ENCODE measurements at regions not wholly inside any gene's neighbourhood (a gene's known extent, or its start where the extent isn't known, plus 50 kb on each side); places are given as distances from the start of the nearest gene placed in this dataset.

GRCh38 chr11:116544721-116545120, 228.1 kb downstream of the BUD13 start:
- DNase-seq, result no peak
- Mint-ChIP-seq H3K4me3 (no peak overlapping the region), H3K4me1 (no peaks in the 10 kb centered on the region), H3K27me3 (peaks cover 4 to 15% (median 6%) of the 10 kb centered on the region in 3 donors), H3K36me3 (peaks cover 0 to 9% of the 10 kb centered on the region in 2 donors), H3K9me3 (peaks cover 2 to 10% (median 5%) of the 10 kb centered on the region in 7 donors), H3K27ac (no peak overlapping the region)
- ATAC-seq (ENCODE audit: low read depth in 2 of 2), result no peak

DNA sequence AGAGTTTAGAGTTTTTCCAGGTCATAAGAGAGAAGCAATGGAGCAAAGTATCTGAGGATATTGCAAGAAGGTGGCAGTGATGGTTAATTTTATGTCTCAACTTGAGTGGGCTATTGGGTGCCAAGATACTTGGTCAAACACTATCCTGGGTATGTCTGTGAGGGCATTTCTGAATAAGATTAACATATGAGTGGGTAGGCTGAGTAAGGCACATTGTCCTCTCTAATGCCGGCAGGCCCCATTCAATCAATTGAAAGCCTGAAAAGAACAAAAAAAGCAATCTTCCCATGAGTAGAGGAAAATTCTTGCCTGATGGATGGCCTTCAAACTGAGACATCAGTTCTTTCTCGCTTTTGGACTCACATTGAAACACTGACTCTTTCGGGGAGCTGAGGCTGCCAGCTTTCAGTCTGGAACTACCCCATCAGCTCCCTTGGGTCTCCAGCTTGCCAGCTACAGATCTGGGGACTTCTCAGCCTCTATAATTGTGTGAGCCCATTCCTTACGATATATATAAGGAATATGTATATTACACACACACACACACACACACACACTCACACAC, 228.8 kb downstream of the BUD13 start:
- Mint-ChIP-seq H3K36me3 (peaks cover 0 to 3% of the 10 kb centered on the region in 2 donors), H3K27me3 (peaks cover 4 to 11% (median 8%) of the 10 kb centered on the region in 3 donors), H3K4me1 (no peaks in the 10 kb centered on the region), H3K9me3 (peaks cover 2 to 5% (median 2%) of the 10 kb centered on the region in 7 donors), H3K27ac (no peak overlapping the region), H3K4me3 (no peak overlapping the region)
- DNase-seq, result no peak
- no peak for ATAC-seq (ENCODE audit: low read depth in 2 of 2)

GRCh38 chr11:116543099-116543498, 229.7 kb downstream of the BUD13 start:
- H3K9me3 Mint-ChIP-seq, result peaks cover 0 to 5% (median 0%) of the 10 kb centered on the region in 7 donors
- no peak overlapping the region for H3K27ac Mint-ChIP-seq
- no peak for ATAC-seq (ENCODE audit: low read depth in 2 of 2)
- peaks cover 4 to 16% (median 16%) of the 10 kb centered on the region in 3 donors for H3K27me3 Mint-ChIP-seq
- H3K4me1 Mint-ChIP-seq, result no peaks in the 10 kb centered on the region
- H3K4me3 Mint-ChIP-seq, result no peak overlapping the region
- H3K36me3 Mint-ChIP-seq, result no peaks in the 10 kb centered on the region
- DNase-seq, result no peak

DNA sequence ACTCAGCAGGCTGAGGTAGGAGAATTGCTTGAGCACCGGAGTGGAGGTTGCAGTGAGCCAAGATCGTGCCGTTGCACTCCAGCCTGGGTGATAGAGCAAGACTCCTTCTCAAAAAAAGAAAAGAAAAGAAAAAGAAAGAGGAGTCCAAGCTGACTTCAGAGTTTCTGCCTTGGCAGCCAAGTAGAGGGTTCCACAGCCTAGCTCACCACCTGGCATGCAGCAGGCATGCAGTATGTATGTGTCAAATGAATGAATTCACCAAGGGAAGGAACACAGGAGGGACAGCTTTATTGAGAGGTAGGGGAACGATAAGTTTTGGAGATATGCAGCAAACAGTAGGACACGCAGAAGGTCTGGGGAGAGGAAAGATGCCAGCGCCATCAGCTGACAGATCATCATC, 230.4 kb downstream of the BUD13 start:
- Mint-ChIP-seq H3K36me3 (no peaks in the 10 kb centered on the region), H3K4me3 (no peak overlapping the region), H3K4me1 (no peaks in the 10 kb centered on the region), H3K9me3 (no peaks in the 10 kb centered on the region), H3K27me3 (peaks cover 7 to 20% (median 18%) of the 10 kb centered on the region in 3 donors), H3K27ac (no peak overlapping the region)
- ATAC-seq (ENCODE audit: low read depth in 2 of 2) (no peak), DNase-seq (no peak)

DNA sequence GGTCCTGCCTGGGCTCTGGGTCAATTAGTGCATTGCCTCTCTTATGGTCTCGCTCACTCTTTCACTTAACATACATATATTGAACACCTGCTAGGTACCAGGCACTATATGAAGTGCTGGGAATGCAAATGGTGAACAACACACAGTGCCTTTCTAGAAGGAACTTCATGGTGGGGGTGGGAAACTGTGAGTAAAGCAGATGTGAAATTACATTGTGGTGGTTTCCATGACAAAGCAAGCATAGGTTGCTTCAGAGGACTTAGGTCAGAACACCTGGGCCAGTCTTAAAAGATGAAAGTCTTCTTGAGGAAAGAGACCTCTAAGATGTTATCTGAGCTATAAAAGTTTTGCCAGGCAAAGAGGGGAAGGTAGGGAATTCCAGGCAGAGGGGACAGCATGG, 231.3 kb downstream of the BUD13 start:
- Mint-ChIP-seq H3K4me1 (no peaks in the 10 kb centered on the region), H3K27ac (no peak overlapping the region), H3K9me3 (no peaks in the 10 kb centered on the region), H3K36me3 (no peaks in the 10 kb centered on the region), H3K27me3 (peaks cover 8 to 24% (median 22%) of the 10 kb centered on the region in 3 donors), H3K4me3 (no peak overlapping the region)
- ATAC-seq (ENCODE audit: low read depth in 2 of 2) (no peak), DNase-seq (no peak)

DNA sequence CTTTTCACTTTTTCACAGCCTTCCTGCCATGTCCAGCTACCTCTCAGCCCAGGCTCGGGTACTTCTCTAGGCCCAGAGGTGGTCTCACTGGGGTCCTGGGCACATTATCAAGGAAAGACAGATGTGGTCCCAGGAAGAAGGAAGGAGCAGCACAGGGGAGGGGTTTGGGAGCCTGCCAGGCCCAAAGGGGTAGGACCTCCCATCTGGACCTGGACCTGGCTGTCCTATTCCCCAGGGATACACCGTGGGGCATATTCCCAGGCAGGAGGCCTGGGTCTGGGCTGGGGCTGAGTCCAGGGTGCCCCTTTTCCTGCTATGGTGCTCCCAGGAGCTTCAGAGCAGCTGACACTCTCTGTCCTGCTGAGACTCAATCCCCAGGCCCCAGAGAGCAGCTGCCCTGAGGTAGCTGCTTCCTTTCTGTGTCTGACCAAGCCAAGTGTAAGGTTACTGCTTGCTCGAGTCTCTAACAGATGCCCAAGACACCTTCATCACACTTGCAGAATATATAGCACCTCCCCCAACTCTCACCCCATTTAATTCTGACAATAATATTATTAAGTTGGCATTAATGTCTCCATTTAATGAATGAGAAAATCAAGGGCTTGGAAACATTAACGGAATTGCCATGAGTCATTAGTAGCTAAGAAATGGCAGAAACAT, 232.0 kb downstream of the BUD13 start:
- no peaks in the 10 kb centered on the region for H3K9me3 Mint-ChIP-seq
- no peak for ATAC-seq (ENCODE audit: low read depth in 2 of 2)
- peaks cover 8 to 26% (median 22%) of the 10 kb centered on the region in 3 donors for H3K27me3 Mint-ChIP-seq
- no peak for DNase-seq
- no peak overlapping the region for H3K4me3 Mint-ChIP-seq
- H3K27ac Mint-ChIP-seq, result no peak overlapping the region
- H3K36me3 Mint-ChIP-seq, result no peaks in the 10 kb centered on the region
- H3K4me1 Mint-ChIP-seq, result no peaks in the 10 kb centered on the region

- peak overlapping the region in 2 of 8 donors; percentile 11 to 25 for H3K4me3 Mint-ChIP-seq
- H3K27ac Mint-ChIP-seq, result no peak overlapping the region
- no peak for ATAC-seq (ENCODE audit: low read depth in 2 of 2)
- H3K27me3 Mint-ChIP-seq, result peaks cover 11 to 26% (median 22%) of the 10 kb centered on the region in 3 donors
- no peak for DNase-seq
- no peaks in the 10 kb centered on the region for H3K4me1 Mint-ChIP-seq
- H3K9me3 Mint-ChIP-seq, result no peaks in the 10 kb centered on the region
- no peaks in the 10 kb centered on the region for H3K36me3 Mint-ChIP-seq
These were observed 232.9 kb downstream of the BUD13 start for GRCh38 chr11:116539836-116540418.

DNA sequence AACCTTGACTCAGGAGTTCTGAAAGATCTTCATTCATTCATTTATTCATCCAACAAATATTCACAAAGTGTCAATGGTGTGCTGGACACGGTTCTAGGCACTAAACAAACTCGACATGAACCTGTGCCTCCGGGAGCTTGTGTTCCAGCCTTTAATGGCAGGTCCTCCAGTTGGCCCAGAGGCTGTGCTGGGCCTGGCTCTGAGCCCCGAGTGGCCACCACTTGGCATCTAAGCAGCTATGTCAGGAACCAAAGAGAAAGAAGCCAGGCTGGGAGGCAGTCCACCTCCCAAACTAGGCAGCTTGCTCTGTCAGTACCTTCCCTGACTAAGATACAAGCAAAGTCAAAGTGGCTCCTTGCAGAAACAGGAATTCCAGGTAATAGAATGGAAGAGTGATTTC, 233.6 kb downstream of the BUD13 start:
- Mint-ChIP-seq H3K4me1 (no peaks in the 10 kb centered on the region), H3K9me3 (no peaks in the 10 kb centered on the region), H3K27ac (peak overlapping the region in 1 of 6 donors; percentile 12), H3K4me3 (no peak overlapping the region), H3K27me3 (peaks cover 11 to 32% (median 22%) of the 10 kb centered on the region in 3 donors), H3K36me3 (no peaks in the 10 kb centered on the region)
- DNase-seq (no peak), ATAC-seq (ENCODE audit: low read depth in 2 of 2) (no peak)

DNA sequence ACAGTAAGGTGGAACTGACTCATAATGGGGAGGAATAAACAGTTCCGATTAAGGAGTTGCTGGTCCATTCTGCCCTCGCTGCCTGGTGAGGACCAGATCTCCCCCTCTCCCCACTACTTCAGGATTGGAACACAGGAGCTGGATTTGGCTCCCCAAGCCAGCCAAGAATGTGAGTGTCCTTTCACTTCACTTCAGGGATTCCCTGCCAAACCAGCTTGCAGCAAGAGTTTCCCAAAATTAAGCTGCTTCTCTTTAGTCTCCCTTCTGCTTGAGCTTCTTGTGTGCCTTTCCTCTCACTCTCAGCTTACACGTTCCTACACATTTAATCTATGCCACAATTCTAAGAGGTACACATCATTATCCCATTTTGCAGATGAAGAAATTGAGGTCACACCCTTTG, 234.1 kb downstream of the BUD13 start:
- H3K27ac Mint-ChIP-seq, result no peak overlapping the region
- ATAC-seq (ENCODE audit: low read depth in 2 of 2), result no peak
- H3K27me3 Mint-ChIP-seq, result peaks cover 11 to 38% (median 23%) of the 10 kb centered on the region in 3 donors
- no peak for DNase-seq
- no peaks in the 10 kb centered on the region for H3K4me1 Mint-ChIP-seq
- H3K4me3 Mint-ChIP-seq, result no peak overlapping the region
- peaks cover 0 to 3% (median 0%) of the 10 kb centered on the region in 7 donors for H3K9me3 Mint-ChIP-seq
- no peaks in the 10 kb centered on the region for H3K36me3 Mint-ChIP-seq

GRCh38 chr11:116537709-116538108, 235.1 kb downstream of the BUD13 start:
- Mint-ChIP-seq H3K4me3 (no peak overlapping the region), H3K9me3 (peaks cover 0 to 3% (median 0%) of the 10 kb centered on the region in 7 donors), H3K27ac (no peak overlapping the region), H3K4me1 (no peaks in the 10 kb centered on the region), H3K27me3 (peaks cover 14 to 42% (median 31%) of the 10 kb centered on the region in 3 donors), H3K36me3 (no peaks in the 10 kb centered on the region)
- DNase-seq (no peak), ATAC-seq (ENCODE audit: low read depth in 2 of 2) (no peak)

GRCh38 chr11:116537121-116537520, 235.7 kb downstream of the BUD13 start:
- peak overlapping the region in 1 of 6 donors; percentile 60 for H3K27ac Mint-ChIP-seq
- no peak overlapping the region for H3K4me3 Mint-ChIP-seq
- no peaks in the 10 kb centered on the region for H3K4me1 Mint-ChIP-seq
- no peak for ATAC-seq (ENCODE audit: low read depth in 2 of 2)
- no peaks in the 10 kb centered on the region for H3K36me3 Mint-ChIP-seq
- peaks cover 18 to 46% (median 34%) of the 10 kb centered on the region in 3 donors for H3K27me3 Mint-ChIP-seq
- peaks cover 0 to 3% (median 0%) of the 10 kb centered on the region in 7 donors for H3K9me3 Mint-ChIP-seq
- DNase-seq, result no peak

- H3K9me3 Mint-ChIP-seq, result peaks cover 0 to 5% (median 2%) of the 10 kb centered on the region in 7 donors
- no peak for ATAC-seq (ENCODE audit: low read depth in 2 of 2)
- no peak for DNase-seq
- peaks cover 23 to 53% (median 41%) of the 10 kb centered on the region in 3 donors for H3K27me3 Mint-ChIP-seq
- no peak overlapping the region for H3K27ac Mint-ChIP-seq
- no peaks in the 10 kb centered on the region for H3K4me1 Mint-ChIP-seq
- no peak overlapping the region for H3K4me3 Mint-ChIP-seq
- no peaks in the 10 kb centered on the region for H3K36me3 Mint-ChIP-seq
These were observed 236.4 kb downstream of the BUD13 start for GRCh38 chr11:116536416-116536815.

DNA sequence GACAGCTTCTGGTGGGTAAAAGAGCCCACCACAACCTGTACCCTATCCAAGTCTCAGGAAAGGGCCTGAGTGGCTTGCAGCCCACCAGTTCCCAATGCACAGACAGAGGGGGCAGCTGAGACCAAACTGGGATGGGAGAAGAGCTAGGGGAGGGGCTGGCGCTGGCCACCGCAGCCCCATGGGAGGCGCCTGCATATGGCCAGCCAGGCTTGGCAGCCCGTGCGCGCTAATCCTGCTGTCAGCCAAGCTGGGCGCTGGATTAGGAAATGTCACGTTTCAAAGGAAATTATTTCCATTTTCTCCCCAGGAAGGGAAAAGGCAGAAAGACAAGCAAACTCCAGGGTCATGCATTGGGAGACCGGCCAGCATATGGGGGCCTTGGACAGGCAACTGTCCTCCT, 236.8 kb downstream of the BUD13 start:
- DNase-seq (no peak), ATAC-seq (ENCODE audit: low read depth in 2 of 2) (no peak)
- no peaks in the 10 kb centered on the region for H3K36me3 Mint-ChIP-seq
- no peaks in the 10 kb centered on the region for H3K4me1 Mint-ChIP-seq
- no peak overlapping the region for H3K27ac Mint-ChIP-seq
- H3K27me3 Mint-ChIP-seq, result peaks cover 27 to 57% (median 45%) of the 10 kb centered on the region in 3 donors
- H3K9me3 Mint-ChIP-seq, result peaks cover under 1 to 8% (median 2%) of the 10 kb centered on the region in 7 donors
- no peak overlapping the region for H3K4me3 Mint-ChIP-seq

DNA sequence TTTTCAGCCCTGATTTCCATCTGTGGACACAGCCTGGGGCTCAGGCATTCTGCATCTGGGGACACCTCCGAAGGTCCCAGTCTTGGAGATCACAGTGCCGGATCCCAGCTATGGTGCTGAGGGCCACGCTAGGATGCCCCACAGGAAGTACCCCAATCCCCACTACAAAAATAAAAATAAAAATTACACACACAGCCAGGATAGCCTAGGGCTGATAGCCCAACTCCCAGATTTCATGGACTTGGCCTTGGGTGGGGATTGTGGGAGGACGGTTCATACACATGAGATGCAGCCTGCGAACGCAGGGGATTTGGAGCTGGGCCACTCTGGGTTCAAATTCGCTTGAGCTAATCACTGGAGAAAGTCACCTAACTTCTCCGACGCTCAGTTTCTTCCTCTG, 237.7 kb downstream of the BUD13 start:
- no peak for ATAC-seq (ENCODE audit: low read depth in 2 of 2)
- no peaks in the 10 kb centered on the region for H3K4me1 Mint-ChIP-seq
- no peak overlapping the region for H3K4me3 Mint-ChIP-seq
- H3K9me3 Mint-ChIP-seq, result peaks cover 7 to 16% (median 8%) of the 10 kb centered on the region in 7 donors
- DNase-seq, result no peak
- H3K27ac Mint-ChIP-seq, result no peak overlapping the region
- H3K27me3 Mint-ChIP-seq, result peaks cover 26 to 60% (median 50%) of the 10 kb centered on the region in 3 donors
- no peaks in the 10 kb centered on the region for H3K36me3 Mint-ChIP-seq
